Gastroesophageal sphincter (tissue), 4 donors: ENCODE measurements at regions not wholly inside any gene's neighbourhood (a gene's known extent, or its start where the extent isn't known, plus 50 kb on each side); places are given as distances from the start of the nearest gene placed in this dataset.
"Not testable (repeated sequence)": the region's sequence is repeated elsewhere in the genome, so short reads cannot be mapped to it uniquely, and the experiment has no call there.

ENCODE experiments used
- ATAC-seq: fragments of 150-250 bp; one replicate; pipeline ENCODE4 v1.9.1; 2016; ENCODE audit warnings: mild to moderate bottlenecking, moderate library complexity
- H3K27ac ChIP-seq, 4 donors: fragments of 200-600 bp; sonication (generic) in 3 of 4; 1 replicate in 3 of 4; 2 replicates in 1 of 4; pipeline ENCODE4 v1.5.1; 2016 to 2019
- H3K27me3 ChIP-seq: fragments of 200-600 bp; sonication (generic); one replicate; pipeline ENCODE4 v1.5.1; 2019
- H3K36me3 ChIP-seq, 2 donors: fragments of 200-600 bp; sonication (generic); one replicate each; pipeline ENCODE4 v1.5.1; 2019; ENCODE audit warnings: control low read depth in 1 of 2
- H3K4me1 ChIP-seq, 3 donors: fragments of 200-600 bp; sonication (generic); 1 replicate in 2 of 3; 2 replicates in 1 of 3; pipeline ENCODE4 v1.5.1; 2016 to 2019; ENCODE audit warnings: control low read depth in 2 of 3
- H3K4me3 ChIP-seq, 2 donors: fragments of 200-600 bp; sonication (generic); one replicate each; pipeline ENCODE4 v1.5.1; 2019; ENCODE audit warnings: mild to moderate bottlenecking in 1 of 2, moderate library complexity in 1 of 2
- H3K9me3 ChIP-seq, 3 donors: fragments of 200-600 bp; sonication (generic); one replicate each; pipeline ENCODE4 v1.5.1; 2017 to 2019; ENCODE audit warnings: control low read depth in 2 of 3
- CTCF ChIP-seq, 4 experiments: fragments of 200-600 bp in 2 of 4; fragments of 450-650 bp in 2 of 4; sonication (generic) in 1 of 4; IDR thresholded peaks; one replicate each; pipeline ENCODE4 v1.5.1; 2017 to 2019; ENCODE audit warnings: antibody characterized with exemption in 4 of 4, mild to moderate bottlenecking in 2 of 4, moderate library complexity in 2 of 4
- EP300 ChIP-seq: sonication (generic); formaldehyde crosslinking; IDR thresholded peaks from one replicate; pipeline ENCODE4 v1.6.1; 2017; ENCODE audit warnings: antibody characterized with exemption, mild to moderate bottlenecking
- POLR2A ChIP-seq, 2 donors: fragments of 450-650 bp; IDR thresholded peaks; one replicate each; pipeline ENCODE4 v1.6.1; 2017; ENCODE audit warnings: antibody characterized with exemption in 2 of 2, mild to moderate bottlenecking in 2 of 2, moderate library complexity in 1 of 2
- POLR2AphosphoS5 ChIP-seq: sonication (generic); formaldehyde crosslinking; IDR thresholded peaks from one replicate; pipeline ENCODE4 v1.6.1; 2017; ENCODE audit warnings: antibody characterized with exemption
- WGBS, 2 donors: methylation state at CpG; one replicate each; pipeline ENCODE4 v1.1.5; 2018; ENCODE audit warnings: low coverage in 1 of 2; 5-methylcytosine and 5-hydroxymethylcytosine counted together

GRCh38 chr10:45238896-45239295, 76.5 kb downstream of the OR13A1 start:
- no peaks in the 10 kb centered on the region for H3K36me3 ChIP-seq
- WGBS, 2 donors: 58 to 68% methylated on average over 5 of the region's 5 CpGs
- no peak overlapping the region for H3K27ac ChIP-seq
- peaks cover 10% of the 10 kb centered on the region for H3K27me3 ChIP-seq
- TF ChIP-seq POLR2A (IDR thresholded peaks at IDR 0.05): no peak
- H3K4me1 ChIP-seq: no peaks in the 10 kb centered on the region
- H3K4me3 ChIP-seq: no peak overlapping the region
- H3K9me3 ChIP-seq: no peaks in the 10 kb centered on the region
- ATAC-seq: no peak

DNA sequence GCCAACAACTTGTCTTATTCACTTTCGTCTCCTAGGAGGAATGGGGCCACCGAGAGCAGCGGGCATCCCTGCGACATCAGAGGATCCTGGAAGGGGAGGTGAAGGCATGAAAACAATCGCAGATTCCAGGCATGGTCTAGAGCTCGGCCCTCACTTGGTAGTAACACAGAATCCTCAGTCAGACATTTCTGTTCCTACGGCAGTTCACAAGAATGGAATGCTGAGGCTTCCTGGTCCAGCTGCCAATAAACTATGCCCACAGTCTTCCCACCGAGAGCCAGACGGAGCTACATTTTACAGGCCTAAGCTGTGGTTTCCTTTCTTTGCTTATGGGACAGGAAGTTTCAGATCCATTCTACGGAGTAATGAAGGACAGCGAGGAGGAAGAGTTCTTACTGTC, 75.8 kb downstream of the OR13A1 start:
- no peak for TF ChIP-seq POLR2AphosphoS5
- no peak for TF ChIP-seq POLR2A (IDR thresholded peaks at IDR 0.05)
- no peak for TF ChIP-seq CTCF (IDR thresholded peaks at IDR 0.05)
- no peak for TF ChIP-seq EP300
- ATAC-seq: no peak
- Histone ChIP-seq H3K4me1 (no peaks in the 10 kb centered on the region), H3K4me3 (no peak overlapping the region), H3K9me3 (no peaks in the 10 kb centered on the region), H3K27me3 (peaks cover 10% of the 10 kb centered on the region), H3K36me3 (no peaks in the 10 kb centered on the region), H3K27ac (no peak overlapping the region)
- WGBS, 2 donors: 70 to 73% methylated on average over 4 to 8 of the region's 11 CpGs

DNA sequence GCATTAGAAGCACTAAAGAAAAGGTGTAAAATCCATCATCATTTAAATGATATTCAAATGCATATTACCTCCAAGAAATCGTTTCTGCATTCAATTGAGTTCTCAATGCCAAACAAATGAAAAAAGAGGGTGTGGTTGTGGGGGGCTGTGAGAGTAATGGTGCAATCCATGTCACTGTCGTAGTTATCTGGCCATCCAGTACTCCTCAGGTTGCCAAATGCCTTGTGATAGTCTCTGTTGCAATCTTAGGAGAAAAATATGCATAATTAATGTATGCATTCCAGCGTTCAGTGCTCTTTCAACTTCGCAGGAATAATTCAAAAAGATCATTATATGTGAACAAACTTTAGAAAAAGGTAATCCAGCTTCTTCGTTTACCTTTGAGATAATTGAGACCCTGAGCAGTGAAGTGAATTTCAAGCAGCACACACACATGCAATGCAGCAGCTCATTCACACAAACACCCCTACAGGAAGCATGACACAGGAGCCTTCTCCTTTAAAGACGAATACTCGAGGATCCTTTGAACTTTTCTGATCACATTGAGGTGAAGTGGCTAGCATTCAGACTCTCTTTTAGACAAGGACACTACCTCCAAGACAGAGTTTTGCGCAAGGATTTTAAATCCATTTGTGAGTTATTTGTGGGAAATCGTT, 73.4 kb downstream of the OR13A1 start:
- Histone ChIP-seq H3K4me3 (no peak overlapping the region), H3K36me3 (no peaks in the 10 kb centered on the region), H3K27me3 (peaks cover 19% of the 10 kb centered on the region), H3K4me1 (no peaks in the 10 kb centered on the region), H3K9me3 (no peaks in the 10 kb centered on the region), H3K27ac (no peak overlapping the region)
- WGBS, 2 donors: 40 to 41% methylated on average over 9 of the region's 9 CpGs
- ATAC-seq: no peak
- no peak for TF ChIP-seq CTCF (IDR thresholded peaks at IDR 0.05)
- no peak for TF ChIP-seq POLR2AphosphoS5
- no peak for TF ChIP-seq POLR2A (IDR thresholded peaks at IDR 0.05)
- no peak for TF ChIP-seq EP300

GRCh38 chr10:45243261-45243660, 72.1 kb downstream of the OR13A1 start:
- no peaks in the 10 kb centered on the region for H3K4me1 ChIP-seq
- WGBS, 2 donors: 53 to 90% methylated on average over 2 of the region's 2 CpGs
- TF ChIP-seq POLR2AphosphoS5 (no peak), EP300 (no peak), CTCF (IDR thresholded peaks at IDR 0.05) (no peak), POLR2A (IDR thresholded peaks at IDR 0.05) (no peak)
- peaks cover 17% of the 10 kb centered on the region for H3K27me3 ChIP-seq
- H3K9me3 ChIP-seq: no peaks in the 10 kb centered on the region
- no peaks in the 10 kb centered on the region for H3K36me3 ChIP-seq
- ATAC-seq: no peak
- H3K4me3 ChIP-seq: no peak overlapping the region
- no peak overlapping the region for H3K27ac ChIP-seq

DNA sequence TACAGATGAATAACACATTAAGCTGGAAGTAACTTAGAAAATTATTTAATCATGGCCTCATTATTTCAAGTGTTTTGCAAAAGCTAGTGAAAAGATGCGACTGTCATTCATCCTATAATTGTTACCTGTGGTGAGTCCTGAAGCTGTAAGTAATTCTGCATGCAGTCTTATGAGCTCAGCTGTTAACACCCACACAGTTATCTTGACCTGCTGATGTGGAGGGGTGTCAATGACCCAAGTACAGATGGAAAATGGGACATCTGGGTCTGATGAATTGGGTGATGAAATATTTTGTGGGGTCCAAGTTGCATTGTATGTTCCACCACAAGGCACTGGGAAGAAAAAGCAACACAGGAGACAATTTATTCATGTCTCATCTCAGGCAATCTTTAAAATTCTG, 68.9 kb downstream of the OR13A1 start:
- Histone ChIP-seq H3K9me3 (no peaks in the 10 kb centered on the region), H3K4me3 (no peak overlapping the region), H3K36me3 (no peaks in the 10 kb centered on the region), H3K27ac (no peak overlapping the region), H3K27me3 (peaks cover 13% of the 10 kb centered on the region), H3K4me1 (peaks cover 0 to 5% (median 0%) of the 10 kb centered on the region in 3 donors)
- TF ChIP-seq EP300: no peak
- ATAC-seq: no peak
- 88 to 90% methylated on average over 1 of the region's 1 CpG for WGBS, 2 donors

DNA sequence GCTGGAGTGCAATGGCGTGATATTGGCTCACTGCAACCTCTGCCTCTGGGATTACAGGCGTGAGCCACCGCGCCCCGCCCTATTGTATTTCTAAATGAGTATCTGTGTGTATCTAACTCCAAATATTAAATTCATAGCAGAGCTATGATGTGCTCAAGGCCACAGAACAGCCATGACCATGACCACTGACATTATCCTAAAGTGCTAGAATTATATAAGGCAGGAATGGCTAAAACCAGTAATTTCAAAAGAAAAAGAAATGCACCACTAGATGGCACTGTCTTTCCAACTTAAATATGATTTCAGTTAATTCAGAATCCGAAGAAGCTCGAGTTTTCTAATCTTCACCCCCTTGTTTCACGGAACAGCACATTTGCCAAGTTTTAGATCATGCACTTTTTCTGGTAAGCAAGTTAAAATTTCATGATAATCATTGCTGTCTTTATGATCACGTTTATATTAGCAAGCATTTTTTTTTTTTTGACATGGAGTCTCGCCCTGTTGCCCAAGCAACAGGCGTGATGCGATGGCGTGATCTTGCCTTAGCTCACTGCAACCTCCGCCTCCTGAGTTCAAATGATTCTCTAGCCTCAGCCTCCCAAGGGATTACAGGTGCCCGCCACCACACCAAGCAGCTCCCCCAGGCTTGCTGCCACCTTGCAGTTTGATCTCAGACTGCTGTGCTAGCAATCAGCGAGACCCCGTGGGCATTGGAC, 65.3 kb downstream of the OR13A1 start:
- 4 to 47% methylated on average over 4 to 12 of the region's 17 CpGs for WGBS, 2 donors
- Histone ChIP-seq H3K9me3 (no peaks in the 10 kb centered on the region), H3K4me3 (peak overlapping the region in 1 of 2 donors; percentile 21)

DNA sequence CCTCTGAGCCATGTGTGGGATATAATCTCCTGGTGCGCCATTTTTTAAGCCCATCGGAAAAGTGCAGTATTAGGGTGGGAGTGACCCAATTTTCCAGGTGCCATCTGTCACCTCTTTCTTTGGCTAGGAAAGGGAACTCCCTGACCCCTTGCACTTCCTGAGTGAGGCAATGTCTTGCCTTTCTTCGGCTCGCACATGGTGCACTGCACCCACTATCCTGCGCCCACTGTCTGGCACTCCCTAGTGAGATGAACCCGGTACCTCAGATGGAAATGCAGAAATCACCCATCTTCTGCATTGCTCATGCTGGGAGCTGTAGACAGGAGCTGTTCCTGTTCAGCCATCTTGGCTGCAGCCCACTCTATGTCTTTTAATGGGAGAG, 64.7 kb downstream of the OR13A1 start:
- not testable (repeated sequence) for H3K9me3 ChIP-seq, H3K27ac ChIP-seq, H3K4me1 ChIP-seq, H3K4me3 ChIP-seq, ATAC-seq, H3K36me3 ChIP-seq
- WGBS, 2 donors: 73% methylated on average over 2 of the region's 6 CpGs; no CpG with 5 or more reads in 1 of the 2 donors
- H3K27me3 ChIP-seq: peaks cover 12% of the 10 kb centered on the region

More for the DNA sequence above, 65.3 kb downstream of the OR13A1 start:
- Histone ChIP-seq H3K36me3 (no peaks in the 10 kb centered on the region), H3K4me1 (peaks cover 0 to 5% (median 0%) of the 10 kb centered on the region in 3 donors), H3K27me3 (peaks cover 13% of the 10 kb centered on the region), H3K27ac (no peak overlapping the region)
- TF ChIP-seq CTCF (IDR thresholded peaks at IDR 0.05) (peak; percentile 46 to 64 (median 54)), EP300 (no peak)
- no peak for ATAC-seq
